ENCODE measurements at regions not wholly inside any gene's neighbourhood (a gene's known extent, or its start where the extent isn't known, plus 50 kb on each side); places are given as distances from the start of the nearest gene placed in this dataset.

GRCh38 chr1:221018414-221018813 lies 139.2 kb downstream of the HLX start:
- Histone ChIP-seq H3K4me1 (no peaks in the 10 kb centered on the region), H3K9me3 (no peaks in the 10 kb centered on the region), H3K36me3 (ENCODE audit: control insufficient read depth, insufficient read depth, low read length) (no peaks in the 10 kb centered on the region), H3K27me3 (replicated peaks; ENCODE audit: control insufficient read depth, insufficient read depth, low read length) (no peaks in the 10 kb centered on the region; the same call in 1 of the 2 replicates), H3K4me3 (ENCODE audit: low read depth, low read length) (no peak overlapping the region)
- Mint-ChIP-seq H3K4me3 (ENCODE audit: unreplicated experiment) (no peak overlapping the region), H3K36me3 (ENCODE audit: insufficient read depth, unreplicated experiment) (no peaks in the 10 kb centered on the region), H3K4me1 (ENCODE audit: low read depth, unreplicated experiment) (no peaks in the 10 kb centered on the region), H3K9me3 (ENCODE audit: unreplicated experiment) (no peaks in the 10 kb centered on the region), H3K27me3 (ENCODE audit: insufficient read depth, unreplicated experiment) (peaks cover 5% of the 10 kb centered on the region), H3K27ac (ENCODE audit: unreplicated experiment) (no peak overlapping the region)
- ChIA-PET CTCF (no interaction called here), POLR2A (no interaction called here)
- intact Hi-C loops (cut with micrococcal nuclease; ENCODE audit: unreplicated experiment) = no loop called here
- no peak for TF ChIP-seq CTCF (IDR thresholded peaks at IDR 0.05; ENCODE audit: insufficient read depth in 1 of 2, low read depth in 1 of 2, low read length in 1 of 2, severe bottlenecking in 1 of 2, unreplicated experiment in 1 of 2)
- BruUV-seq (replicated peaks) = no TSS peak
- no peak for DNase-seq

- Mint-ChIP-seq H3K4me1 (ENCODE audit: low read depth, unreplicated experiment) (no peaks in the 10 kb centered on the region), H3K27ac (ENCODE audit: unreplicated experiment) (no peak overlapping the region), H3K9me3 (ENCODE audit: unreplicated experiment) (no peaks in the 10 kb centered on the region), H3K4me3 (ENCODE audit: unreplicated experiment) (no peak overlapping the region), H3K36me3 (ENCODE audit: insufficient read depth, unreplicated experiment) (no peaks in the 10 kb centered on the region), H3K27me3 (ENCODE audit: insufficient read depth, unreplicated experiment) (peaks cover 5% of the 10 kb centered on the region)
- Histone ChIP-seq H3K4me1 (no peaks in the 10 kb centered on the region), H3K4me3 (ENCODE audit: low read depth, low read length) (no peak overlapping the region), H3K27me3 (replicated peaks; ENCODE audit: control insufficient read depth, insufficient read depth, low read length) (no peaks in the 10 kb centered on the region; the same call in 1 of the 2 replicates), H3K9me3 (no peaks in the 10 kb centered on the region), H3K36me3 (ENCODE audit: control insufficient read depth, insufficient read depth, low read length) (no peaks in the 10 kb centered on the region)
- DNase-seq = no peak
- CTCF ChIA-PET = no interaction called here
- TF ChIP-seq CTCF (IDR thresholded peaks at IDR 0.05; ENCODE audit: insufficient read depth in 1 of 2, low read depth in 1 of 2, low read length in 1 of 2, severe bottlenecking in 1 of 2, unreplicated experiment in 1 of 2) = no peak
- intact Hi-C loops (cut with micrococcal nuclease; ENCODE audit: unreplicated experiment) = no loop called here
- POLR2A ChIA-PET = no interaction called here
- BruUV-seq (replicated peaks) = no TSS peak
Observed at GRCh38 chr1:221022331-221022730, 143.1 kb downstream of the HLX start.

DNA sequence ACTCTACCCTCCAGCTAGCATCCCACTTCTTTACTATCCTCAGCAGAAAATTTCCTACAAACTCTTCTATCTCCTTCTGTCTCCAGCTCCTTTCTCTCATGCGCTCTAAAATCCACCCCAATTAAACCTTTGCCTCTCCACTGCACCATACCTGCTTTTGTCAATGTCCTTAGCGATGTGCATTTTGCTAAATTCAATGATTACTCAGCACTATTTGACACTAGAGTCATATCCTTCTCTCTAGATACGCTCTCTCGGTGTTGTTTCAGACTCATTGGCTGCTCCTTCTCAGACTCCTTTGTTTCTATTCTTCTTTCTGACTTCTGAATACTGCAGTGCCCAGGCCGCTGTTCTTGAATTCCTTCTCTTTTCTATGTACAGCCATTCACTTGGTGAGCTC lies 144.2 kb downstream of the HLX start:
- H3K36me3 ChIP-seq (ENCODE audit: control insufficient read depth, insufficient read depth, low read length) = no peaks in the 10 kb centered on the region
- H3K4me1 Mint-ChIP-seq (ENCODE audit: low read depth, unreplicated experiment) = no peaks in the 10 kb centered on the region
- no peaks in the 10 kb centered on the region for H3K9me3 ChIP-seq
- H3K27me3 ChIP-seq (replicated peaks; ENCODE audit: control insufficient read depth, insufficient read depth, low read length) = no peaks in the 10 kb centered on the region; the same call in 1 of the 2 replicates
- intact Hi-C loops (cut with micrococcal nuclease; ENCODE audit: unreplicated experiment) = no loop called here
- H3K27ac Mint-ChIP-seq (ENCODE audit: unreplicated experiment) = no peak overlapping the region
- no peaks in the 10 kb centered on the region for H3K36me3 Mint-ChIP-seq (ENCODE audit: insufficient read depth, unreplicated experiment)
- no peak overlapping the region for H3K4me3 Mint-ChIP-seq (ENCODE audit: unreplicated experiment)
- BruUV-seq (replicated peaks) = no TSS peak
- H3K4me3 ChIP-seq (ENCODE audit: low read depth, low read length) = no peak overlapping the region
- TF ChIP-seq CTCF (IDR thresholded peaks at IDR 0.05; ENCODE audit: insufficient read depth in 1 of 2, low read depth in 1 of 2, low read length in 1 of 2, severe bottlenecking in 1 of 2, unreplicated experiment in 1 of 2) = no peak
- no peak for DNase-seq
- no peaks in the 10 kb centered on the region for H3K9me3 Mint-ChIP-seq (ENCODE audit: unreplicated experiment)
- H3K27me3 Mint-ChIP-seq (ENCODE audit: insufficient read depth, unreplicated experiment) = peaks cover 5% of the 10 kb centered on the region
- no peaks in the 10 kb centered on the region for H3K4me1 ChIP-seq
- ChIA-PET CTCF (no interaction called here), POLR2A (no interaction called here)

All from Caco-2 (cell line).